ENCODE measurements at regions not wholly inside any gene's neighbourhood (a gene's known extent, or its start where the extent isn't known, plus 50 kb on each side); places are given as distances from the start of the nearest gene placed in this dataset.
"Not testable (repeated sequence)": the region's sequence is repeated elsewhere in the genome, so short reads cannot be mapped to it uniquely, and the experiment has no call there.

- Histone ChIP-seq H3K9me3 (ENCODE audit: control insufficient read depth in 2 of 3, insufficient read depth in 1 of 3, low read length in 3 of 3) (no peaks in the 10 kb centered on the region), H3K27ac (ENCODE audit: low read depth in 2 of 2, low read length in 2 of 2) (no peak overlapping the region), H3K27me3 (ENCODE audit: control insufficient read depth, insufficient read depth, low read length) (no peaks in the 10 kb centered on the region), H3K4me3 (ENCODE audit: low read length in 3 of 3) (no peak overlapping the region), H3K36me3 (ENCODE audit: control insufficient read depth in 2 of 3, insufficient read depth in 3 of 3, low read length in 3 of 3) (no peaks in the 10 kb centered on the region), H3K9ac (ENCODE audit: low read length in 3 of 3) (no peak overlapping the region), H3K4me1 (ENCODE audit: control insufficient read depth in 2 of 3, insufficient read depth in 2 of 3, low read depth in 1 of 3, low read length in 3 of 3) (no peaks in the 10 kb centered on the region)
- intact Hi-C loops (cut with DNase I), result no loop called here
- FAIRE-seq (no peak), DNase-seq (no peak)
- TF ChIP-seq CTCF (IDR thresholded peaks at IDR 0.05; ENCODE audit: borderline replicate concordance, extremely low read depth, insufficient read depth), result no peak
Measured at GRCh38 chr14:76298896-76299295, 77.0 kb upstream of the ESRRB start.

- H3K9ac ChIP-seq (ENCODE audit: low read length in 3 of 3); H3K27me3 ChIP-seq (ENCODE audit: control insufficient read depth, insufficient read depth, low read length); DNase-seq; H3K9me3 ChIP-seq (ENCODE audit: control insufficient read depth in 2 of 3, insufficient read depth in 1 of 3, low read length in 3 of 3); intact Hi-C loops (cut with DNase I); H3K4me3 ChIP-seq (ENCODE audit: low read length in 3 of 3); H3K27ac ChIP-seq (ENCODE audit: low read depth in 2 of 2, low read length in 2 of 2); H3K36me3 ChIP-seq (ENCODE audit: control insufficient read depth in 2 of 3, insufficient read depth in 3 of 3, low read length in 3 of 3); H3K4me1 ChIP-seq (ENCODE audit: control insufficient read depth in 2 of 3, insufficient read depth in 2 of 3, low read depth in 1 of 3, low read length in 3 of 3); FAIRE-seq: not testable (repeated sequence)
Measured at GRCh38 chr14:76303188-76303587, 72.7 kb upstream of the ESRRB start.

GRCh38 chr14:76304536-76305267 lies 71.2 kb upstream of the ESRRB start:
- intact Hi-C loops (cut with DNase I), result no loop called here

More at GRCh38 chr14:76304536-76305267, 71.2 kb upstream of the ESRRB start:
- TF ChIP-seq CTCF (IDR thresholded peaks at IDR 0.05; ENCODE audit: borderline replicate concordance, extremely low read depth, insufficient read depth), result no peak
- Histone ChIP-seq H3K9ac (ENCODE audit: low read length in 3 of 3) (no peak overlapping the region), H3K27me3 (ENCODE audit: control insufficient read depth, insufficient read depth, low read length) (no peaks in the 10 kb centered on the region), H3K36me3 (ENCODE audit: control insufficient read depth in 2 of 3, insufficient read depth in 3 of 3, low read length in 3 of 3) (no peaks in the 10 kb centered on the region), H3K4me1 (ENCODE audit: control insufficient read depth in 2 of 3, insufficient read depth in 2 of 3, low read depth in 1 of 3, low read length in 3 of 3) (peaks cover 0 to 2% (median 0%) of the 10 kb centered on the region in 3 donors), H3K27ac (ENCODE audit: low read depth in 2 of 2, low read length in 2 of 2) (no peak overlapping the region), H3K9me3 (ENCODE audit: control insufficient read depth in 2 of 3, insufficient read depth in 1 of 3, low read length in 3 of 3) (no peaks in the 10 kb centered on the region), H3K4me3 (ENCODE audit: low read length in 3 of 3) (no peak overlapping the region)
- FAIRE-seq, result no peak
- no peak for DNase-seq

Data from kidney (tissue), 13 donors.